ENCODE measurements at regions not wholly inside any gene's neighbourhood (a gene's known extent, or its start where the extent isn't known, plus 50 kb on each side); places are given as distances from the start of the nearest gene placed in this dataset.

DNA sequence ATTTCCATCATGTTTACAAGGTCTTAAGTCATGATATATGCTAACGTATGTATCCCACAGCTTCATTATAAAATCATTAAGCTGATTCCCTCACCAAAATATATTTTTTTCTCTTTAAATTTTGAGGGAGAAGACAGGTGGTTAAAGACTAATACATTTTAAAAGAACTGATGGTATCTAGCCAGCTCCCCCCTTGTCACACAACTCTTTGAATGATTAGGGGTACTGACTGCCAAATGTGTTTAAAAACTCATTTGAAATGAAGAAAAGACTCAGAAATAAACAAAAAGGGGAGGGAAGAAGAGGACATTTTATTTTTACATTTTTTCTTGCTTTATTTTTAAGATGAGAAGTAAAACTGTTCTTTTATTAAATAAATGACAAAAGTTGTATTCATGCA is 805.3 kb downstream of the SATB2 start:
- no peaks in the 10 kb centered on the region for H3K9me3 ChIP-seq (ENCODE audit: low read depth)
- TF ChIP-seq, protein P1, sequence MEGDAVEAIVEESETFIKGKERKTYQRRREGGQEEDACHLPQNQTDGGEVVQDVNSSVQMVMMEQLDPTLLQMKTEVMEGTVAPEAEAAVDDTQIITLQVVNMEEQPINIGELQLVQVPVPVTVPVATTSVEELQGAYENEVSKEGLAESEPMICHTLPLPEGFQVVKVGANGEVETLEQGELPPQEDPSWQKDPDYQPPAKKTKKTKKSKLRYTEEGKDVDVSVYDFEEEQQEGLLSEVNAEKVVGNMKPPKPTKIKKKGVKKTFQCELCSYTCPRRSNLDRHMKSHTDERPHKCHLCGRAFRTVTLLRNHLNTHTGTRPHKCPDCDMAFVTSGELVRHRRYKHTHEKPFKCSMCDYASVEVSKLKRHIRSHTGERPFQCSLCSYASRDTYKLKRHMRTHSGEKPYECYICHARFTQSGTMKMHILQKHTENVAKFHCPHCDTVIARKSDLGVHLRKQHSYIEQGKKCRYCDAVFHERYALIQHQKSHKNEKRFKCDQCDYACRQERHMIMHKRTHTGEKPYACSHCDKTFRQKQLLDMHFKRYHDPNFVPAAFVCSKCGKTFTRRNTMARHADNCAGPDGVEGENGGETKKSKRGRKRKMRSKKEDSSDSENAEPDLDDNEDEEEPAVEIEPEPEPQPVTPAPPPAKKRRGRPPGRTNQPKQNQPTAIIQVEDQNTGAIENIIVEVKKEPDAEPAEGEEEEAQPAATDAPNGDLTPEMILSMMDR (IDR thresholded peaks at IDR 0.05; ENCODE audit: low read depth, low read length), result no peak
- H3K27ac ChIP-seq, result no peak overlapping the region
- no peaks in the 10 kb centered on the region for H3K36me3 ChIP-seq
- H3K4me3 ChIP-seq, result no peak overlapping the region
- H3K4me1 ChIP-seq (ENCODE audit: low read depth), result no peaks in the 10 kb centered on the region
- peaks cover 17% of the 10 kb centered on the region for H3K27me3 ChIP-seq
- DNase-seq (ENCODE audit: low read depth in 1 of 2, low spot score in 1 of 2), result no peak

DNA sequence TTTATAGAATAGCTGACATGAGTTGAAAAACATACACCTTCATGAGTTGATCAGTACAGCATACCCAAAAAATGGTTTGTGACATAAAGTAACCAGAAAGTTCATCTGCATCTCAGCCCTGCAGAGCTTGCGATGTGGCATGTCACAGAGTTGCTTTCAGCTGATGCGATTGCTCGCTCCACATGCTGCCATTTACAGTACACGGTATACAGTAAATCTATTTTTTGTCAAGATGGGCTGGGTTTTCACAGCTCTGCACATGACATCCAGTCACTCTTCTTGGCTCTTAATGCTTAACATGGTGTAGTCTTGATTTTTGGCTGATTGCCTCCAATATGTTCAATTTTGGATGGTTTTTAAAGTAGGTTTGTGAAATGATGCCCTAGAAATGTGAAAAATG is 811.9 kb downstream of the SATB2 start:
- TF ChIP-seq, protein P1 (IDR thresholded peaks at IDR 0.05; ENCODE audit: low read depth, low read length), result no peak
- no peaks in the 10 kb centered on the region for H3K4me1 ChIP-seq (ENCODE audit: low read depth)
- H3K4me3 ChIP-seq, result no peak overlapping the region
- no peaks in the 10 kb centered on the region for H3K36me3 ChIP-seq
- H3K27me3 ChIP-seq, result peaks cover 7% of the 10 kb centered on the region
- DNase-seq (ENCODE audit: low read depth in 1 of 2, low spot score in 1 of 2), result no peak
- no peak overlapping the region for H3K27ac ChIP-seq
- no peaks in the 10 kb centered on the region for H3K9me3 ChIP-seq (ENCODE audit: low read depth)

DNA sequence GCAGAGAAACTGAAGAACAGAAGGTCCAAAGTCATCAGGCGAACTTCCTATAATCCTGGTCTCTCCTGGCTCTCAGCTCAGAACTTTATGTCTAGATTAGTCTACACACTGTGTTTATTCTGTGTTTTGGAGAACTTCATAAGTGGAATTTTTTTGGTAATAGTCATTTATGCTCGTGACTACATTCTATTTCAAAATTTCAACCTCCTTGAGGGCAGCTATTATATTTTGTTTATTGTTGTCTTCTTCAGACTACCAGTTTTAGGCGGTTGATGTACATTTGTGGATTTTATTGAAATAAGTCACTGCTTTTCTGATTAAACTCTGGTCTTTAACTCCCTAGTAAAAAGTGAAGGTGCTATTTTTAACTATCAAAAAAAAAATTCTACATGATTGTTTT is 816.6 kb downstream of the SATB2 start:
- Histone ChIP-seq H3K4me3 (no peak overlapping the region), H3K9me3 (ENCODE audit: low read depth) (no peaks in the 10 kb centered on the region), H3K27me3 (no peaks in the 10 kb centered on the region), H3K27ac (no peak overlapping the region), H3K36me3 (no peaks in the 10 kb centered on the region), H3K4me1 (ENCODE audit: low read depth) (no peaks in the 10 kb centered on the region)
- TF ChIP-seq, protein P1 (IDR thresholded peaks at IDR 0.05; ENCODE audit: low read depth, low read length), result no peak
- DNase-seq (ENCODE audit: low read depth in 1 of 2, low spot score in 1 of 2), result no peak

DNA sequence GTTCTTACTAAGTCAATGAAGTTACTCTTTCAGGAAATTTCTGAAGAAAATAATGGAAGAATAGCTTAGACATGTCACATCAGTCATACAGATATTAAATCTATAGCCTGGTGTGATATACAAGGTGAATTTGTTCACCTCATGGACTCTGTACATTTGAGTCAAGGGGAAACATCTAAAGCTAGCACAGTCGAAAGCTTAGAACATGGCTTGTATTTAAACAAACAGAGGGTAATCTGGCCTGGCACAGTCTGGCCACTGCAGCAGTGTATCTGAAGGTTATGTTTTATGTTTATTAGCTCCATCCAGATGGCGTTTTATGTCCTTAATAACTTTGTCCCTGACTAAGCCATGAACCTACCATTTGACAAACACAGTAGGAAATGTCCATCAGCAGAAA is 817.3 kb downstream of the SATB2 start:
- DNase-seq (ENCODE audit: low read depth in 1 of 2, low spot score in 1 of 2), result no peak
- Histone ChIP-seq H3K4me1 (ENCODE audit: low read depth) (no peaks in the 10 kb centered on the region), H3K4me3 (no peak overlapping the region), H3K27me3 (no peaks in the 10 kb centered on the region), H3K9me3 (ENCODE audit: low read depth) (no peaks in the 10 kb centered on the region), H3K27ac (no peak overlapping the region), H3K36me3 (no peaks in the 10 kb centered on the region)
- TF ChIP-seq, protein P1 (IDR thresholded peaks at IDR 0.05; ENCODE audit: low read depth, low read length), result no peak

DNA sequence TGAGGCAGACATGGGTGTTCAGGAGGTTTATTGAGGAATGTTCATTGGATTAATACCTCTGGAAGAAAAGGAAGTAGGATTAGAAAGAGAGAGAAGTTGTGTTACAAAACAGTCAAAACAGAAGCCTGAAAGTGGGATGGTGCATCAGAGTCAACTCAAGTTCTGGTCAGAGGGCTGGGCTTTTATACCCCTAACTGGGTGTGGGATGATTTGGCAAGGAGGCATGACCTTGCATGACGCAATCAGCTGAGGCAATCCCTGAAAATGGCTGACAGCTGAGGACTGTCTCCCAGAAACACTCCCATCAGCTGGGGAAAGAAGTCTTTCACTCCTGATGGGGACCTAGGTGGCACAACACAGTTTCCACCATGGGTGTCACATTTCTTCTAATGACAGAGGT is 818.2 kb downstream of the SATB2 start:
- TF ChIP-seq, protein P1 (IDR thresholded peaks at IDR 0.05; ENCODE audit: low read depth, low read length), result no peak
- no peak for DNase-seq (ENCODE audit: low read depth in 1 of 2, low spot score in 1 of 2)
- H3K4me3 ChIP-seq, result no peak overlapping the region
- H3K27ac ChIP-seq, result no peak overlapping the region
- H3K27me3 ChIP-seq, result no peaks in the 10 kb centered on the region
- no peaks in the 10 kb centered on the region for H3K4me1 ChIP-seq (ENCODE audit: low read depth)
- H3K9me3 ChIP-seq (ENCODE audit: low read depth), result no peaks in the 10 kb centered on the region
- H3K36me3 ChIP-seq, result no peaks in the 10 kb centered on the region

DNA sequence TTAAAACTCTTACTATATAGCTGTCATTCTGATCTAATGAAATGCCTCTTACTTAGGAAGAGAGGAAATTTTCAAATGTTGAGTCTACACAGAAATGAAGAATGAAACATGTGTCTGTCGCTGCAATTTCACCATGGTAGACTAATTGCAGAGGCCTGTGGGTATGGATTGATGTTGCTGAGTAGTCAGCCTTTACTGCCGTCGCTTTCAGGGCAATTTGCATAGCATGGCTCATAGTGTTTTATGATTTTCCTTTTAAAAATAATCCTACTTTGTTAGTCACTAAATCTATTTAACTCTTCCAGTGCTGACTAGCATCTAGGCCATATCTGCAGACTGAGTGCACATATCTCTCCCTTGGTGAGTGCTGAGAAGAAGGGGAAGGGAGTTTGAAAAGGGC is 819.2 kb downstream of the SATB2 start:
- Histone ChIP-seq H3K9me3 (ENCODE audit: low read depth) (no peaks in the 10 kb centered on the region), H3K4me1 (ENCODE audit: low read depth) (no peaks in the 10 kb centered on the region), H3K27me3 (no peaks in the 10 kb centered on the region), H3K27ac (no peak overlapping the region), H3K4me3 (no peak overlapping the region), H3K36me3 (no peaks in the 10 kb centered on the region)
- no peak for DNase-seq (ENCODE audit: low read depth in 1 of 2, low spot score in 1 of 2)
- TF ChIP-seq, protein P1 (IDR thresholded peaks at IDR 0.05; ENCODE audit: low read depth, low read length), result no peak

Data from cardiac muscle cell (in vitro differentiated cells and primary cell).